ENCODE measurements at regions not wholly inside any gene's neighbourhood (a gene's known extent, or its start where the extent isn't known, plus 50 kb on each side); places are given as distances from the start of the nearest gene placed in this dataset.

DNA sequence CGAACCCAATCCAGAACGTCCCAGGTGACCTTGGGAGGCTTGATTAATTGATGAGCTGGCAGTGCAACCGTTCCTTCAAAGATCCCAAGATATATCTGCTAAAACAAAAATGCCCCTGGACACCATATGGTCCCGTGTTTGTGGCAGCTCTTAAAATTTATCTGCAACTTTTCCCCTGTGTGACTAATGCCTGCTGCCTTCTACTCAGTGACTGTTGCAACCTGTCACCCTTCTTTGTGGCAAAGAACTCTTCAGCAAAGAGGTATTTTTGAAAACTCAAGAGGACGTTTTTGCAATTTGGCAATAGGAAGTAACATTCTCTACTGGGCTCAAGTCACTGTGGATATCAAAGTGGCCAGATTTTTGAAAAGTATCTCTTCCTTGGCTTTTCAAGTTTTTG lies 75.8 kb upstream of the SOD3 start:
- intact Hi-C loops (cut with DNase I; ENCODE audit: low total_unique reads) = no loop called here
- Histone ChIP-seq H3K4me3 (no peak overlapping the region), H3K36me3 (no peaks in the 10 kb centered on the region), H3K9me3 (peaks cover 5 to 11% of the 10 kb centered on the region in 2 donors), H3K4me1 (no peaks in the 10 kb centered on the region), H3K27ac (no peak overlapping the region), H3K27me3 (no peaks in the 10 kb centered on the region)
- in situ Hi-C loops (cut with MboI; ENCODE audit: low pct_ligation_motif_present in 1 of 4, low pct_unique_long_range_greater_than_20kb in 1 of 4, low sequenced_read_pairs in 3 of 4) = no loop called here
- WGBS, 2 donors (ENCODE audit: low coverage in 1 of 2) = 59 to 67% methylated on average over 5 of the region's 5 CpGs
- TF ChIP-seq POLR2A (IDR thresholded peaks at IDR 0.05) (no peak), EP300 (IDR thresholded peaks at IDR 0.05; ENCODE audit: low read depth) (no peak), POLR2AphosphoS5 (IDR thresholded peaks at IDR 0.05) (no peak)
- TF ChIP-seq, protein P1, sequence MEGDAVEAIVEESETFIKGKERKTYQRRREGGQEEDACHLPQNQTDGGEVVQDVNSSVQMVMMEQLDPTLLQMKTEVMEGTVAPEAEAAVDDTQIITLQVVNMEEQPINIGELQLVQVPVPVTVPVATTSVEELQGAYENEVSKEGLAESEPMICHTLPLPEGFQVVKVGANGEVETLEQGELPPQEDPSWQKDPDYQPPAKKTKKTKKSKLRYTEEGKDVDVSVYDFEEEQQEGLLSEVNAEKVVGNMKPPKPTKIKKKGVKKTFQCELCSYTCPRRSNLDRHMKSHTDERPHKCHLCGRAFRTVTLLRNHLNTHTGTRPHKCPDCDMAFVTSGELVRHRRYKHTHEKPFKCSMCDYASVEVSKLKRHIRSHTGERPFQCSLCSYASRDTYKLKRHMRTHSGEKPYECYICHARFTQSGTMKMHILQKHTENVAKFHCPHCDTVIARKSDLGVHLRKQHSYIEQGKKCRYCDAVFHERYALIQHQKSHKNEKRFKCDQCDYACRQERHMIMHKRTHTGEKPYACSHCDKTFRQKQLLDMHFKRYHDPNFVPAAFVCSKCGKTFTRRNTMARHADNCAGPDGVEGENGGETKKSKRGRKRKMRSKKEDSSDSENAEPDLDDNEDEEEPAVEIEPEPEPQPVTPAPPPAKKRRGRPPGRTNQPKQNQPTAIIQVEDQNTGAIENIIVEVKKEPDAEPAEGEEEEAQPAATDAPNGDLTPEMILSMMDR (IDR thresholded peaks at IDR 0.05) = no peak
- DNase-seq = no peak

DNA sequence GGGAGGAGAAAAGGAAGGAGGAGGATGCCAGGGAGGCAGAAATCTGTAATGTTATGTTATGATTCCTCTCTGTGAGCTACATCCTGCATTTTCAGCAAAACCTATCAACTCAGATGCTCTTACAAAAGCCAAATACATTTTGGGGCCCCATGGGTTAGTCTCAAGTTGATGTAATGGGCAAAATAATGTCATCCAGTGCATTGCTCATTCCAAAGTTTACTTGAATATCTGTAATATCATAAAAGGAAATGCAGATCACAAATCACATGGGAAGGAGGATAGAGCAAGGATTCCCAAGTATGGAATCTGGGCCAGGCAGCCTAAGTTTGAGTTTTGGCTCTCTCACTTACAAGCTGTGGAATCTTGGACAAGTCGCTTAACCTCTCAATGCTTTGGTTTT lies 74.9 kb upstream of the SOD3 start:
- TF ChIP-seq EP300 (IDR thresholded peaks at IDR 0.05; ENCODE audit: low read depth) = no peak
- TF ChIP-seq, protein P1 (IDR thresholded peaks at IDR 0.05) = no peak
- no peak for TF ChIP-seq POLR2AphosphoS5 (IDR thresholded peaks at IDR 0.05)
- TF ChIP-seq POLR2A (IDR thresholded peaks at IDR 0.05) = no peak
- H3K27ac ChIP-seq = no peak overlapping the region
- H3K27me3 ChIP-seq = no peaks in the 10 kb centered on the region
- DNase-seq = no peak
- no peak overlapping the region for H3K4me3 ChIP-seq
- H3K4me1 ChIP-seq = no peaks in the 10 kb centered on the region
- intact Hi-C loops (cut with DNase I; ENCODE audit: low total_unique reads) = no loop called here
- in situ Hi-C loops (cut with MboI; ENCODE audit: low pct_ligation_motif_present in 1 of 4, low pct_unique_long_range_greater_than_20kb in 1 of 4, low sequenced_read_pairs in 3 of 4) = no loop called here
- 76 to 80% methylated on average over 1 of the region's 1 CpG for WGBS, 2 donors (ENCODE audit: low coverage in 1 of 2)
- peaks cover 2 to 5% of the 10 kb centered on the region in 2 donors for H3K9me3 ChIP-seq
- no peaks in the 10 kb centered on the region for H3K36me3 ChIP-seq

DNA sequence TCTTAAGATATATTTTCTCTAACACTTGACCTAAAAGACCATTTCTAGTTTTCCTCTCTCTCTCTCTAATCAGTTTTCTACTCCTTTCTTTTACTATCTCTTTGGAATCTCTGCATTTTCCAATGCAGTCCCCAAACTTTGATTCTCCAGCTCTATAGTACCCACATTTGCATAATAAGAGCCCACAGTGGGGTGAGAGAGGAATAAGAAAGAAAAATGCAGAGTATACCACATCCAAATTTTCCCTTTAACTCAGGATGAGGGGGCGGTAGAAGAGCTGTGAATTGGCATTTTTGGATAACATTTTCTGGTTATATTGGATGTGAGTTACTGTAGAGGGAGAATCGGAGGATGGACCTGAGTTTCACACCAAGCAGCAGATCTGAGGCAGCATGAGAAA lies 74.4 kb upstream of the SOD3 start:
- no peak for DNase-seq
- in situ Hi-C loops (cut with MboI; ENCODE audit: low pct_ligation_motif_present in 1 of 4, low pct_unique_long_range_greater_than_20kb in 1 of 4, low sequenced_read_pairs in 3 of 4) = no loop called here
- TF ChIP-seq, protein P1 (IDR thresholded peaks at IDR 0.05) = no peak
- no peak for TF ChIP-seq POLR2A (IDR thresholded peaks at IDR 0.05)
- no peak for TF ChIP-seq POLR2AphosphoS5 (IDR thresholded peaks at IDR 0.05)
- no peak for TF ChIP-seq EP300 (IDR thresholded peaks at IDR 0.05; ENCODE audit: low read depth)
- Histone ChIP-seq H3K36me3 (no peaks in the 10 kb centered on the region), H3K4me1 (no peaks in the 10 kb centered on the region), H3K9me3 (peaks cover 0 to 5% of the 10 kb centered on the region in 2 donors), H3K4me3 (no peak overlapping the region), H3K27me3 (no peaks in the 10 kb centered on the region), H3K27ac (no peak overlapping the region)
- intact Hi-C loops (cut with DNase I; ENCODE audit: low total_unique reads) = no loop called here
- 74 to 82% methylated on average over 2 of the region's 2 CpGs for WGBS, 2 donors (ENCODE audit: low coverage in 1 of 2)

DNA sequence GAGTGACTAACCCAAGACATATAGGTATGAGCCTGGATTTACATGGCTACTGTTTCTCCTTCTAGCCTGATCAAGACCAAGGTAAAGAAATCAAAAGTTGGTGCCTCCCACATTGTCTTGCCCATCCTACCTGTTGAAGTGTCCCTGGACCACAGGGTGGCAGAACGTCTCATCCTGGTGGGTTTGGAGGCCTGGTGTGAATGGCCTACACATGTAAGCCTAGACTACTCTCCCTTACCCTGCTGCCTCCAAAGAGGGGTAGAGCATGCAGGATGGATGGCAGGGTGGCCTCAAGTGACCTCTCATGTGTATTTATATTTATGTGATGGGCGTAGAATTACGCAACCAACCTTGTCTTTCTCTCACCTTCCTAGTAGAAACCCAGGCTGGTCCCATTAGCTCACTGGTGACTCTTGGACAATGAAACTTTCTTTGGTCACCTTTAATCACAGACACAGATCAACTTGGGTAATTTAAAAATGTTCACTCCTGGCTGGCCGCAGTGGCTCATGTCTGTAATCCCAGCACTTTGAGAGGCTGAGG lies 73.3 kb upstream of the SOD3 start:
- in situ Hi-C loops (cut with MboI; ENCODE audit: low pct_ligation_motif_present in 1 of 4, low pct_unique_long_range_greater_than_20kb in 1 of 4, low sequenced_read_pairs in 3 of 4) = no loop called here
- WGBS, 2 donors (ENCODE audit: low coverage in 1 of 2) = 93% methylated on average over 4 of the region's 4 CpGs; no CpG with 5 or more reads in 1 of the 2 donors
- H3K4me3 ChIP-seq = no peak overlapping the region
- TF ChIP-seq EP300 (IDR thresholded peaks at IDR 0.05; ENCODE audit: low read depth) (no peak), POLR2A (IDR thresholded peaks at IDR 0.05) (no peak), POLR2AphosphoS5 (IDR thresholded peaks at IDR 0.05) (no peak)
- TF ChIP-seq, protein P1 (IDR thresholded peaks at IDR 0.05) = no peak
- H3K27ac ChIP-seq = no peak overlapping the region
- H3K4me1 ChIP-seq = no peaks in the 10 kb centered on the region
- H3K36me3 ChIP-seq = no peaks in the 10 kb centered on the region
- no peaks in the 10 kb centered on the region for H3K9me3 ChIP-seq
- intact Hi-C loops (cut with DNase I; ENCODE audit: low total_unique reads) = no loop called here
- no peaks in the 10 kb centered on the region for H3K27me3 ChIP-seq
- DNase-seq = no peak

Measured in transverse colon (tissue), 4 donors.